ENCODE measurements at regions not wholly inside any gene's neighbourhood (a gene's known extent, or its start where the extent isn't known, plus 50 kb on each side); places are given as distances from the start of the nearest gene placed in this dataset.
"Not testable (repeated sequence)": the region's sequence is repeated elsewhere in the genome, so short reads cannot be mapped to it uniquely, and the experiment has no call there.

DNA sequence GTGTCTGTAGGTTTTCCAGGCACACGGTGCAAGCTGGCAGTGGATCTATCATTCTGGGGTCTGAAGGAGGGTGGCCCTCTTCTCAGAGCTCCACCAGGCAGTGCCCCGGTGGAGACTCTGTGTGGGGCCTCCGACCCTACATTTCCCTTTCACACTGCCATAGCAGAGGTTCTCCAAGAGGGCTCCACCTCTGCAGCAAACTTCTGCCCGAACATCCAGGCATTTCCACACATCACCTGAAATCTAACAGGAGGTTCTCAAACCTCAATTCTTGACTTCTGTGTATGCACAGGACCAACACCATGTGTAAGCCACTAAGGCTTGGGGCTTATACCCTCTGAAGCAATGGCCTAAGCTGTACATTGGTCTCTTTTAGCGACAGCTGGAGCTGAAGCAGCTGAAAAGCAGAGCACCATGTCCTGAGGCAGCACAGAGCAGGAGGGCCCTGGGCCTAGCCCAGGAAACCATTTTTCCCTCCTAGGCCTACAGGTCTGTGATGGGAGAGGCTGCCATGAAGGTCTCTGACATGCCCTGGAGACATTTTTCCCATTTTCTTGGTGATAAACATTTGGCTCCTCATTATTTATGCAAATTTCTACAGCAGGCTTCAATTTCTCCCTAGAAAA lies 253.3 kb downstream of the ERMARD start:
- TF ChIP-seq POLR2A (IDR thresholded peaks at IDR 0.05): no peak
- TF ChIP-seq POLR2AphosphoS5 (IDR thresholded peaks at IDR 0.05): no peak
- TF ChIP-seq EP300 (IDR thresholded peaks at IDR 0.05): no peak
- TF ChIP-seq, protein P1, sequence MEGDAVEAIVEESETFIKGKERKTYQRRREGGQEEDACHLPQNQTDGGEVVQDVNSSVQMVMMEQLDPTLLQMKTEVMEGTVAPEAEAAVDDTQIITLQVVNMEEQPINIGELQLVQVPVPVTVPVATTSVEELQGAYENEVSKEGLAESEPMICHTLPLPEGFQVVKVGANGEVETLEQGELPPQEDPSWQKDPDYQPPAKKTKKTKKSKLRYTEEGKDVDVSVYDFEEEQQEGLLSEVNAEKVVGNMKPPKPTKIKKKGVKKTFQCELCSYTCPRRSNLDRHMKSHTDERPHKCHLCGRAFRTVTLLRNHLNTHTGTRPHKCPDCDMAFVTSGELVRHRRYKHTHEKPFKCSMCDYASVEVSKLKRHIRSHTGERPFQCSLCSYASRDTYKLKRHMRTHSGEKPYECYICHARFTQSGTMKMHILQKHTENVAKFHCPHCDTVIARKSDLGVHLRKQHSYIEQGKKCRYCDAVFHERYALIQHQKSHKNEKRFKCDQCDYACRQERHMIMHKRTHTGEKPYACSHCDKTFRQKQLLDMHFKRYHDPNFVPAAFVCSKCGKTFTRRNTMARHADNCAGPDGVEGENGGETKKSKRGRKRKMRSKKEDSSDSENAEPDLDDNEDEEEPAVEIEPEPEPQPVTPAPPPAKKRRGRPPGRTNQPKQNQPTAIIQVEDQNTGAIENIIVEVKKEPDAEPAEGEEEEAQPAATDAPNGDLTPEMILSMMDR (IDR thresholded peaks at IDR 0.05): no peak
- no peak overlapping the region for H3K4me3 ChIP-seq
- no peaks in the 10 kb centered on the region for H3K9me3 ChIP-seq
- no peaks in the 10 kb centered on the region for H3K36me3 ChIP-seq
- ATAC-seq: no peak
- WGBS, 2 donors (ENCODE audit: low coverage in 1 of 2): 0% methylated on average over 1 of the region's 5 CpGs; no CpG with 5 or more reads in 1 of the 2 donors
- H3K4me1 ChIP-seq: no peaks in the 10 kb centered on the region
- no peaks in the 10 kb centered on the region for H3K27me3 ChIP-seq
- H3K27ac ChIP-seq: no peak overlapping the region

DNA sequence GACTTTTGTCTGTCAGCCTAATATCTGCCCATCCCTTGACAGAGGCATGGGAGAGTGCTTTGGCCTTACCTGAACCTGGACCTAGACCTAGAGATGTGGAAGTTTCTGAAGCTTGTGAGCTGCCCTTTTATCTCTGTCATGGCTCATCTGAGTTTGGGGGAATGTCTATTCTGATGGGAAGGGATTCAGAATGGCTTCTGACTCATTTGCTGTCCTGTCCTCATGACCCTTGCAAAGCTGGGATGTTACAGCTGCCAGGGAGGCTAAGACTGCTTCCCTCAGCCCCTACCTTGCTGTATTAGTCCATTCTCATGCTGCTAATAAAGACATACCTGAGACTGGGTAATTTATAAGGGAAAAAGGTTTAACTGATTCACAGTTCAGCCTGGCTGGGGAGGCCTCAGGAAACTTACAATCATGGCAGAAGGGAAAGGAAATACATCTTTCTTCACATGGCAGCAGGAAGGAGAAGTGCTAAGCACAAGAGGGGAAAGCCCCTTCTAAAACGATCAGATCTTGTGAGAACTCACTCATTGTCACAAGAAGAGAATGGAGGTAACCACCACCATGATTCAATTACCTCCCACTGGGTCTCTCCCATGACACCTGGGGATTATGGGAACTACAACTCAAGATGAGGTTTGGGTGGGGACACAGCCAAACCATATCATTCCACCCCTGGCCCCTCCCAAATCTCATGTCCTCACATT lies 252.2 kb downstream of the ERMARD start:
- no peak overlapping the region for H3K4me3 ChIP-seq
- H3K27ac ChIP-seq: no peak overlapping the region
- H3K4me1 ChIP-seq: no peaks in the 10 kb centered on the region
- H3K36me3 ChIP-seq: no peaks in the 10 kb centered on the region
- no peaks in the 10 kb centered on the region for H3K9me3 ChIP-seq
- TF ChIP-seq POLR2A (IDR thresholded peaks at IDR 0.05) (no peak), EP300 (IDR thresholded peaks at IDR 0.05) (no peak), POLR2AphosphoS5 (IDR thresholded peaks at IDR 0.05) (no peak)
- TF ChIP-seq, protein P1 (IDR thresholded peaks at IDR 0.05): no peak
- H3K27me3 ChIP-seq: no peaks in the 10 kb centered on the region
- no peak for ATAC-seq
- 40 to 50% methylated on average over 1 of the region's 1 CpG for WGBS, 2 donors (ENCODE audit: low coverage in 1 of 2)

DNA sequence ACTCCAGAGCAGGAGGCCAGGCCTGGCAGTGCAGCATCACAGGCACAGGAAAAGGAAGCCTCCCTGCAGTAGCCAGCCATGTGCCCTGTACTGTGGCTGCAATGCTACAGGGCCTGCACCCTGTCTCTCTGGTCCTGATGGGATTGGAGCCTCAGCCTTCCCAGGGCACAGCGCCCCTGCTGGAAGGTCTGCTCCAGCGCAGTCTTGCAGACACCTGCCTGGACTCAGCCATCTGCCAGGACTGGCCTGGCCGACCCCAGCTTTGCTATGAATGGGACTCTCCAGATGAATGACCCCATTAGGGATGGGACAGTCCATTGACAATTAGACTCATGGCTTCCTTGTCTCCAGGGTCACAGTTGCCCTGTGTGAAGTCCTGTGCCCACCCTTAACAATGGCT lies 251.6 kb downstream of the ERMARD start:
- no CpG with 5 or more reads among the region's 3 CpGs for WGBS, 2 donors (ENCODE audit: low coverage in 1 of 2)
- no peaks in the 10 kb centered on the region for H3K27me3 ChIP-seq
- no peak overlapping the region for H3K27ac ChIP-seq
- TF ChIP-seq, protein P1 (IDR thresholded peaks at IDR 0.05): no peak
- TF ChIP-seq POLR2AphosphoS5 (IDR thresholded peaks at IDR 0.05): no peak
- no peak for TF ChIP-seq EP300 (IDR thresholded peaks at IDR 0.05)
- TF ChIP-seq POLR2A (IDR thresholded peaks at IDR 0.05): no peak
- no peaks in the 10 kb centered on the region for H3K4me1 ChIP-seq
- no peak overlapping the region for H3K4me3 ChIP-seq
- ATAC-seq: no peak
- H3K36me3 ChIP-seq: no peaks in the 10 kb centered on the region
- H3K9me3 ChIP-seq: no peaks in the 10 kb centered on the region

DNA sequence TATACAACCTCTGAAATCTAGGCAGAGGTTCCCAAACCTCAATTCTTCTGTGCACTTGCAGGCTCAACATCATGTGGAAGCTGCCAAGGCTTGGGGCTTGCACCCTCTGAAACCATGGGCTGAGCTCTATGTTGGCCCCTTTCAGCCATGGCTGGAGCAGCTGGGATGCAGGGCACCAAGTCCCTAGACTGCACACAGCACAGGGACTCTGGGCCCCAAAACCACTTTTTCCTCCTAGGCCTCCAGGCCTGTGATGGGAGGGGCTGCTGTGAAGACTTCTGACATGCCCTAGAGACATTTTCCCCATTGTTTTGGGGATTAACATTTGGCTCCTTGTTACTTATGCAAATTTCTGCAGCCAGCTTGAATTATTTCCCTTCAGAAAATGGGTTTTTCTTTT lies 250.4 kb downstream of the ERMARD start:
- H3K4me3 ChIP-seq, H3K27ac ChIP-seq, ATAC-seq, H3K4me1 ChIP-seq, H3K9me3 ChIP-seq, H3K36me3 ChIP-seq, H3K27me3 ChIP-seq: not testable (repeated sequence)

DNA sequence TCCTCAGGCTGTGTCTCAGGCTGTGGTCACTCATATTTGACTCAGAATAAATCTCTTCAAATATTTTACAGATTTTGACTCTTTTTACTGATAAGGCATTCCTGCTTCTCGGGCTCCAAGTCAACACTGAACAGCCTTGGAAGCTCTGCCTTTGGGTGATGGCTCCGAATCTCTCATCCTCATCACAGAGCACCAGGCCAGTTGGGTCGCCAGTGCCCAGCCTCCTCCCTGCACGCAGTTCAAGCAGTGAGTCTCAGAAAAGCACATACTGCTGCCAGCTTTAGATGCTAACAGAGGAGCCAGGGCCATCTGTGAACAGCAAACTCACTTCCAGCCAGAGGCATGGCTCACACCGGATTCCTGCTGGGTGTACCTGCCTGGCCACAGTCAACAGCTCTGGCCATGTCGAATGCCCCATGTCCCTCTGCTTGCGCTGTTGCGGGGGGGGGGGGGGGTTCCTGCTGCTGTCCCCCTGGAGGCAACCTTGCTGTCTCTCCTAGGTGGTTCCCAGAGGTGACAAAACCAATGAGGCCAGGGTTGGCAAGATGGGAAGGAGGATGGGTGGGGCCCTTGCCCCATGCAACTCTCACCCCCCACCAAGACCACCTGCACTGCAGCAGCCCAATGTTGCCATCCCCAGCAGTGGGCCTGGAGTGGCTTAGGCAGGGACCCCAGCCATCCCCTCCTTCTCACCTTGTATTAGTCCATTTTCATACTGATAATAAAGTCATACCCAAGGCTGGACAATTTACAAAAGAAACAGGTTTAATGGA lies 248.8 kb downstream of the ERMARD start:
- H3K27me3 ChIP-seq: no peaks in the 10 kb centered on the region
- no peak overlapping the region for H3K27ac ChIP-seq
- TF ChIP-seq, protein P1 (IDR thresholded peaks at IDR 0.05): no peak
- TF ChIP-seq POLR2A (IDR thresholded peaks at IDR 0.05) (no peak), EP300 (IDR thresholded peaks at IDR 0.05) (no peak), POLR2AphosphoS5 (IDR thresholded peaks at IDR 0.05) (no peak)
- no peak overlapping the region for H3K4me3 ChIP-seq
- 72% methylated on average over 4 of the region's 8 CpGs; no CpG with 5 or more reads in 1 of the 2 donors for WGBS, 2 donors (ENCODE audit: low coverage in 1 of 2)
- ATAC-seq: no peak
- no peaks in the 10 kb centered on the region for H3K9me3 ChIP-seq
- H3K36me3 ChIP-seq: no peaks in the 10 kb centered on the region
- no peaks in the 10 kb centered on the region for H3K4me1 ChIP-seq

Data from gastroesophageal sphincter (tissue), 4 donors.